Myocyte (in vitro differentiated cells): ENCODE measurements at regions not wholly inside any gene's neighbourhood (a gene's known extent, or its start where the extent isn't known, plus 50 kb on each side); places are given as distances from the start of the nearest gene placed in this dataset.
"Not testable (repeated sequence)": the region's sequence is repeated elsewhere in the genome, so short reads cannot be mapped to it uniquely, and the experiment has no call there.

Experiments used
- DNase-seq: peaks from one replicate; pipeline ENCODE4 v3.0.0-alpha.2; 2012; ENCODE audit warnings: low read depth

GRCh38 chr7:13181216-13181615 is 493.8 kb downstream of the ARL4A start:
- DNase-seq: peak; percentile 45

GRCh38 chr7:13185139-13185538 is 497.7 kb downstream of the ARL4A start:
- DNase-seq: no peak

DNA sequence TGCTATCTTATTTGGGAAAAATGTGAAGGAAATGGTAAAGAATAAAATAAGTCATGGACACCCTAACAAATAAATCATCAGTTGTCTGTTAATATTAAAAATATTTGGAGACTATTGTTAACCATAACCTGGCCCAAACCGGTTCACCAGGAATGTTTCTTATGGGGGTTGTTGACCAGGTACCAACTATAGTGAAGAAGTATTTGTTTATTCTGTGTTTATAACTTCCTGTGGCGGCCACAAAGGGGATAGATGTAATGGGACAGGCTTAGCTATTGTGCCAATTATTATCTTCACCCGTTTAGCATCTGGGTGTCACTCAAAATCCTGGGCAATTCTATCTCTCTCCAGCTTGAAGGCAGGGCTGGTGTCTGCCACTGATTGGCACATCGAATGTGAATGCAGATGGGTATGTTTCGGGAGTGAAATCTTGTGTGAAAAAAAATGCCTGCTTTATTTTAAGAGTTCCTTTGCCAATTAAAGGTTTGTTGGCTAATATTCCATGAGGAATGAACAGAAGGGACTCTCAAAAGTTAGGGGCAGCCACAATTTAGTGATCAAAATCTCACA is 500.9 kb downstream of the ARL4A start:
- no peak for DNase-seq

DNA sequence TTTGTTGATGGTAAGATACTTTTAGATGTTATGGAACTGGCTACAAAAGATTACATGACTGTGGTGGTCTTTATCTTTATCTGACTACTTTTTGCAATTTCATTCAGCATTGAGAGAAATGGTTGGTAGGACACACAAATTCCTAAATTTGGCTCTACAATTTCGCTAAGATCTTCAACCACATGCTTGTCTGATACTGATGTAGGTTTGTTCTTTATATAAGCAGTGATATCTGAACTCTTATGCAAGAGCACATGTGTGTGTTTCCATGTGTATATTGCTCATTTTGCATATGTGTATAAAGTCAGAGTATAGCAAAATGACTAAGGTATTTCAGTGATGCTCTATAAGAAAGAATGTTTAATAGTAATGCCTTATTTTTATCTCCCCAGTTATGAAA is 501.5 kb downstream of the ARL4A start:
- no peak for DNase-seq

DNA sequence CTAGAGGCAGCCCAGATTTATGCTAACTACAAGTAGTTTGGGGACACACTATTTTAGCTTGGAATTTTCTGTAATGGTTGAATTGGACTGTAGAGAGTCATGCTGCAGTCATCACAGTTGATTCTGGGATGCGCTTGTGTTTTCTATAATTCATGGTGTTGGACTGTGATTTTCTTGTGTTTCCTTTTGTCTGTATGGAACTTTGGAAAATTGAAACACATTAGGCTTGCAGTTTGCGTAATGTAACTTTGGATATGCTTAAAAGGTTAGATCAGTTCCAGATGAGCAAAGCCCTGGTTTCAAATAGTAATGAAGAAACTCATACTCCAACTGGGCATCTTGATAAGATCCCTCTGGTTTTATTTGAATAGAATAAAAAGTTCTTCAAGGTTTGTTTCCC is 502.2 kb downstream of the ARL4A start:
- DNase-seq: no peak

DNA sequence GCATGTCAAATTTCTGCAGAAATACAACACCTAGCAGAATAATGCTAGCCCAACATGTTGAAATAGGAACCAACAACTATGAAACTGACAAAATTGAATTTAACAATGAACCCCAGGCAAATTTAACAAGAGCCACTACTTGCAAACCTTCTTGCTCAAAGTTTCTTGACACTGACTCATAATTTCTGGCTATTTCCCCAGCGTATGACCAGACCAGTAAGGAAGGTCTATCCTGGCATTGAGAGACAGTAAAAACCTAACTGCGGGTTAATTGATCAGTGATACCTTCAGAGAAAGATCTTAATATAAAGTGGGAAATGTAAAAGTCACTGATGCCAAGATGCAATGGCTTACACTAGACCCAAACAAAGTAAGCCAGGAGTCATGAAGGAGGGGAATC is 510.1 kb downstream of the ARL4A start:
- peak; percentile 23 for DNase-seq

DNA sequence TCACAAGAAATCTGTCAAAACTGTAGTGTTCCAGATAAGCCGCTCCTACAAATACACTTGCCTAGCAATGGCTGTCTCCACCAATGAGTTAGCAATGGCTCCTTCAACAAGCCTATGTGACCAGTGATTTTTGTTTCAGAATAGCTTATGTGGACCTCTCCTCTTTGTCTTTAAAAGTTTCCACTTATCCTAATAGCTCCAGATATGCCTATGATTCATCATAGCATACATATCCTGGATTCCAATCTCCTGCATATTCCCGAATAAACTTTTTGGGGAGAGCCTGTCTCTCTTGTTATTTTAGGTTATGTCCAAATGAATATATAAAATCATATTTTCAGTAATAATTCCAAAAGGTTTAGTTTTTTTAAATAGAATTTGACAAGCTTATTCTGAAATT is 510.6 kb downstream of the ARL4A start:
- DNase-seq: no peak

DNA sequence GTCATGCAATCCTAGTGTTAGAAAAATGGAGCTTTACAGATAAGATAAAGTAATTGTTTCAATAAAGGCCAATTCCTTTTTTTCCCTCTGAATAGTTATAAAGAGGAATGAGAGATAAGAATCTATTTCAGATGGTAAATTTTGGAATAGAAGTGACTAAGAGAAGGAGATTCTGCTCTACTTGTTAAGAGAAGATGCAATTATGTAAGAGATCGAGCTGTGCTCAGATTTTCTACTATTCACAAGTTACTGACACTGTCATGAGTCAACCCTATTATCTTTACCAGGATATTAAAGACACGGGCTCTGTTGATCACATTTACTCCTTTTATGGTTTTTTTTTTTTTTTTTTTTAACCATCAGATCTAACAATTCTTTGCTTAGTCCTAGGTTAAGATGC is 511.3 kb downstream of the ARL4A start:
- no peak for DNase-seq

- no peak for DNase-seq
Observed at GRCh38 chr7:13201628-13202027, 514.2 kb downstream of the ARL4A start.

DNA sequence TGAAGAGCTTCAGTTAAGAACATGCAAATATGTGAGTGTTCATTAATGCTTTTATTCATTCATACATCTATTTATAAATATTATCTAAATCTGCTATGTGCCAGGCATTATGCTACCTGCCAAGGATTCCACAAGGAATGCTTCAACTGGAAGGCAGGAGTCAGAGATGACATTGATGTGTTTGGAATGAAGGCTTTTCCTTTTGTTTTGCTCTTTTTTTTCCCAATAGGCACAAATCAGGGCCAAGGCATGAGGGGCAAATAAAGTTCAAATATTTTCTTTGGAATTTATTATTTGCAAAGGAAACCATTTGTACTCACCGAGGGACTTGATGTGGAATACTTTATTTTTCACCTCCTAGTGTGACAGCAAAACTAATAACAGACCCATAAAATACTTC is 530.3 kb downstream of the ARL4A start:
- no peak for DNase-seq

- no peak for DNase-seq
Observed at GRCh38 chr7:13225068-13225467, 537.6 kb downstream of the ARL4A start.

DNA sequence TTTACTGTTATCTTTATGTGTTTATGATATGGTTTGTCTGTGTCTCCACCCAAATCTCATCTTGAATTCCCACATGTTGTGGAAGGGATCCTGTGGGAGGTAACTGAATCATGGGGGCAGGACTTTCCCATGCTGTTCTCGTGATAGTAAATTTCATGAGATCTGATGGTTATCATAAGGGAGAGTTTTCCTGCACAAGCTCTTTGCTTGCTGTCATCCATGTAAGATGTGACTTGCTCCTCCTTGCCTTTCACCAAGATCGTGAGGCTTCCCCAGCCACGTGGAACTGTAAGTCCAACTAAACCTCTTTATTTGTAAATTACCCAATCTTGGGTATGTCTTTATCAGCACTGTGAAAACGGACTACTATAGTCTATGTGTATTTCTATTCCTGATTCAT is 539.0 kb downstream of the ARL4A start:
- no peak for DNase-seq

GRCh38 chr7:13231216-13231615 is 543.8 kb downstream of the ARL4A start:
- no peak for DNase-seq

DNA sequence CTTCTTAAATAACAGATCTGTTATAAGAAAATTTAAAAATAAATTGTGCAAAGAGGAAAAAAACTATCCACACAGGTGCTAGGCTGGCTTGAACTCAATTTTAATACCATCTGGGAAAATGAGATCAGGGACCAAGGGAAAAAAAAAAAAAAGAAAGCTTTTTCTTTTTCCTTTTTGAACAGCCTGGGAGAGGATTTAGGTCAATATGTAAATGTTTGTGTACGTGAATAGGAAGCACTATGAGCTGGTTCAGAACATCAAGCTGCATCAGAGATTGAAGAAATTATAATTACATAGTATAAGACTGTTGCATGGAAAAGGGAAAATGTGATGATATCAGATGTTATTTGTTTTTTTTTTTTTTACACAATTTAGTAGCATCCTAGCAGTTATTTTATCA is 548.0 kb downstream of the ARL4A start:
- DNase-seq: no peak

- DNase-seq: no peak
Observed at GRCh38 chr7:13236026-13236425, 548.6 kb downstream of the ARL4A start.

DNA sequence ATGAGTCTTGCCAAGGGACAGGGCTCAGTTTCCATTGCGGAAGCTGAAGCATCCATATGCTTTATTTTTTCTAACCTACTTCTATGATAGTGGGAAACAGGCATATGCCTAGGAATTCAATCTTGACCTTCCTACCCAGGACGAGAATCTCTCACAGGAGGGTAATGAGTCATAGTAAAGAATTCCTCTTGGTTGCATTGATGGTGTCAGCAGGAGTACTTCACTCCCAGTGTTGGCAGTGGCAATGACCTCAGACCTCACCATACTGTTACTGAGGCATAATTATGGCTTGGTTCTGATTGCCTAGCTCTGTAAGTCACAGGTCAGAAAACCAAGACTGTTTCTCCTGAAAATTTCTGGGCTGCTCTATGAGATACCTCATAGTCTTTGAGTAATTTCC is 552.9 kb downstream of the ARL4A start:
- DNase-seq: peak; percentile 53

DNA sequence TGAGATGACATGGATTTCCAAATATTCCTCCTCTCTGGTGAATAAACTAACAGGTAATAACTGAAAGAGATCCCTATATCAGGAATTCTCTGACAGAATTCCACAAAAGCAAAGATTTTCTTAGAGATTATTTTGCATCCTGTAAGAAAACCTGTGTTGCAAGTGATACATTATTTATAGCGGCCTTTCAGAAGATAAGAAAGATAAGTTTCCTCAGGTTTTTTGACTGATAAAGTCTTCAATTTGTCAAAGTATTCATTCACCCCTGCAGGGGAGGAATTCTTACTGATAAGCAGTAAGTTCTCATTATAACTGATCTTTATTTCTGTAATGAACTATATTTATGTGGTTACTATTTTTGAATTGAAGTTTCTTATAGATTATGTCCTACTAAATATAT is 554.0 kb downstream of the ARL4A start:
- no peak for DNase-seq

- DNase-seq: peak; percentile 32
Observed at GRCh38 chr7:13257661-13258060, 570.2 kb downstream of the ARL4A start.

- no peak for DNase-seq
Observed at GRCh38 chr7:13258386-13258785, 571.0 kb downstream of the ARL4A start.

DNA sequence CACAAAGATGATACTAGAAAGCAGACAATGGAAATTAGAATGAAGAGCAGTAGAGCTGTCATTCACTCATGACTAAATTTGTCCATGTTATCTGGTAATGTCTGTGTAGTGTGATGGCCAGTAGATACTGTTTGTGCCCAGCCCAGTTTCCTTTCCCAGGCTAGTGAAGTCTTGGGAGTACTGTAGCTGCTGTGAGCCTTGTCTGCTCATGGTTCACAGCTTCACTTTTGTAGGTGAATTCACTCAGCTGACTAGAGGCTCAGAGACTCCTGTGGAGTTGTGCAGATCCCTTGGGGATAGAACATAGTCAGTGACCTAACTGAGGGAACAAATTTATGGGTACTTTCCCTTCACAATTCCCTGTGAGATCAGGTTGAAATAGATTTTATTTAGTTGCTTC is 572.5 kb downstream of the ARL4A start:
- DNase-seq: no peak

DNA sequence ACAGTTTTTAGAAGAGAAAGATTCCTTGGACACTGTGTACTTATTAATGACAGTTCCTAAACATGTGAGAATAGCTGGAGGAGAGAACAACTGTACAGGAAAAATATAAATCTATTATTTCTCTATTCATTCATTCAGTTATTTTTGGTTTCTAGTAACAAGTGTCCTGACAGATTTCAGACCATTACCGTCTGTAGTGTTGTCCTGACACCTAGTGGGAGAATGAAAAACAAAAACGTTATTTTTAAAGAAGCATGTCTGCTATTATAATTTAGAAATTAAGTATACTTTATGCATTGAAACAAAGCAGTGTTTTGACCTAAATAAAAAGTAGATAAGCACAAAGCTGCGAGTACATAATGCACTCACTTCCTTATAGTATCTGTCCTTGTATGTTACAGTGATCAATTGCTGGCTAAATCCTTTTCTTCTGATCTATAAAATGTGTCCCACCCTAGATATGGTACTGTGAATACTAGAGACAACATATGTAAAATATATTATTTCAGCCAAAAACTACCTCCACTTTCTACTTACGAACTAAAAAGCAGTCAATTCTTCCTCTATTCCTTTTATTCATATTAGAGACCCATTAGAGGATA is 575.6 kb downstream of the ARL4A start:
- peak; percentile 76 for DNase-seq

DNA sequence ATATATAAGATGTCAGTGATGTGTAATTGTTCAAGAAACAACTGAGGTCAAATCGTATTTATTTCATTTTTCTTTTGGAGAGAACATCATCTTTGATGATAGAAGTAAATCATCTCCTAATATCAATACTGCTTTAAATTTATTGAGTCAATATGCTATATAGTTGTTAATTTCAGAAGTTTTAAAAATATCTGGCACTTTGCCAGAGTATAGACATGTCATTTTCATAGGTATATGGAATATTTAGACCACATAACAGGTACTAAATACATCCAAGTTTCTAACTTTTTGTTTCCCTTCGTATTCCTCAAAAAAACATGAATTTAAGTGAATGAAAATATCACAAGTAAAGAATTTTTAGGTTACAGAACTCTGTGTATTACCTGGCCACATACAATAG is 577.8 kb downstream of the ARL4A start:
- no peak for DNase-seq

DNA sequence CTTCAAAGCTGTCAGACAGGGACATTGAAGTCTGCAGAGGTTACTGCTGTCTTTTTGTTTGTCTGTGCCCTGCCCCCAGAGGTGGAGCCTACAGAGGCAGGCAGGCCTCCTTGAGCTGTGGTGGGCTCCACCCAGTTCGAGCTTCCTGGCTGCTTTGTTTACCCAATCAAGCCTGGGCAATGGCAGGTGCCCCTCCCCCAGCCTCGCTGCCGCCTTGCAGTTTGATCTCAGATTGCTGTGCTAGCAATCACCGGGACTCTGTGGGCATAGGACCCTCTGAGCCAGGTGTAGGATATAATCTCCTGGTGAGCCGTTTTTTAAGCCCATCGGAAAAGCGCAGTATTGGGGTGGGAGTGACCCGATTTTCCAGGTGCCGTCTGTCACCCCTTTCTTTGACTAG is 586.8 kb downstream of the ARL4A start:
- not testable (repeated sequence) for DNase-seq

DNA sequence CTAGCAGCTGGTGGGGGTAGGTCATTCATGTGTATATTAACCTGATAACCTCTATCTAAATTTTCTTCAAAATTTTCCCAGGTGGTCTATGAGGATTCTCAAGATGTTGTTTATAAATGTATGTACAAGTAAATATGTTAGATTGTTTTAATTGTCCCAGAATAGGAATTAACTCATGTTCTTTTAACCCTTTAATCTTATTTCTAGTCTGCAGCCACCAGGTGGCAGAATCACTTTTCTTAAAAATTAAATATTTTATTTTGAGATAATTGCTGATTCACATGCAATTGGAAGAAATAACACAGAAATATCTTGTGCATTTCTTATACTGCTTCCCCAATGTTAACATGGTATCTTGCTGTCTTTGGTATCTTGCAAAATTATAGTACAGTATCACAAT is 589.5 kb downstream of the ARL4A start:
- no peak for DNase-seq
